ENCODE measurements at regions not wholly inside any gene's neighbourhood (a gene's known extent, or its start where the extent isn't known, plus 50 kb on each side); places are given as distances from the start of the nearest gene placed in this dataset.

DNA sequence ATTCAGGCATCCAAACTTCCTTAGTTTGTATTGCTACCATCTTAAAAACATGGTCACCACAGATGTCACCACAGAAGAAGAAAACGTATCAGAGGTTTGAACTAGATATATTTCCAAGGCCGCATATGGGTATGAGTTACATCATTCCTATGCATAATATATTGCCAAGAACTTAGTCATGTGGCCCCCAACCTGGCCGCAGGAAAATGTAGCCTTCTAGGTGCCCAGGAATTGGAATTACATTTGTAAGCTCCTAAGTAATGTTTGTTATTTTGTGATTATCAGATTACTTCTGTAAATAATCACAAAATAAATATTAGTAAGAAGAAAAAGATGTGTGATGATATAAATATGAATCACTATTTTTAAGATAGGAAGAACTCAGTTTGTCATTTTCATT, 351.4 kb downstream of the ISL1 start:
- no peak for DNase-seq
- Histone ChIP-seq H4K91ac (ENCODE audit: low read length) (no peak overlapping the region), H2AK5ac (ENCODE audit: low read length, severe bottlenecking) (no peak overlapping the region), H3K14ac (ENCODE audit: low read length in 2 of 2) (no peak overlapping the region), H3K9me3 (ENCODE audit: control insufficient read depth, low read length) (no peaks in the 10 kb centered on the region), H2BK5ac (ENCODE audit: low read depth, low read length, poor library complexity, severe bottlenecking) (no peak overlapping the region), H3K18ac (ENCODE audit: low read depth in 1 of 2, low read length in 2 of 2) (no peak overlapping the region), H3K27me3 (ENCODE audit: control insufficient read depth in 1 of 2, insufficient read depth in 1 of 2, low read length in 2 of 2) (no peaks in the 10 kb centered on the region), H3K36me3 (ENCODE audit: control insufficient read depth in 1 of 2, insufficient read depth in 2 of 2, low read depth in 1 of 2, low read length in 2 of 2) (no peaks in the 10 kb centered on the region), H2BK15ac (ENCODE audit: low read depth, poor library complexity, severe bottlenecking) (no peak overlapping the region), H2BK120ac (ENCODE audit: low read depth, low read length) (no peak overlapping the region), H3K79me1 (replicated peaks; ENCODE audit: low read length, poor library complexity, severe bottlenecking) (no peaks in the 10 kb centered on the region), H3K4ac (ENCODE audit: low read depth in 1 of 2, low read length in 2 of 2) (no peak overlapping the region), H3K23ac (ENCODE audit: low read length in 2 of 2) (no peak overlapping the region), H4K8ac (ENCODE audit: low read length) (no peak overlapping the region), H3K4me2 (ENCODE audit: low read length, poor library complexity, severe bottlenecking) (no peak overlapping the region), H3K9ac (ENCODE audit: low read length) (no peak overlapping the region), H2AFZ (ENCODE audit: low read depth, low read length) (no peak overlapping the region), H3K4me3 (ENCODE audit: insufficient read depth in 1 of 2, low read depth in 1 of 2, low read length in 2 of 2) (no peak overlapping the region), H2BK12ac (ENCODE audit: low read length in 2 of 2) (no peak overlapping the region), H3K27ac (ENCODE audit: low read length, poor library complexity, severe bottlenecking) (no peak overlapping the region), H3K4me1 (ENCODE audit: control insufficient read depth, insufficient read depth, low read depth, low read length) (no peaks in the 10 kb centered on the region)
- no CpG with 5 or more reads among the region's 3 CpGs for WGBS

DNA sequence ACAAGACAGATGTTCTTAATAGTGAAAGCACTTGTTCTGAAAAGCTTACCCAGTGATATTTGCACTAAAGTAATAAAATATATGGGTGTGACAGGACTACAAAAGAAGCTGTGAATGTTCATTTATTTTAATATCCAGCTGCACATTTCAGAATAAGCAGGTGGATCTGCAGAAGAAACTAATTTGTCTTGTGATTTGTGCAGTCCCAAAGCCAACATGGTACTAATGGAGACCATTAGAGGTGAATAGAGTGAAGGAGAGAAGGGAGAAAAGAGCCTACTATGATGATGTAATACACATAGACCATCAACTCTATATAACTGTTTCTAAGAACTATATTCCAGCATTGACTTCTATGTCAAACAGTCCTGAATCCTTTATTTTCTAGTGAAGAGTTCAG, 362.8 kb downstream of the ISL1 start:
- Histone ChIP-seq H3K18ac (ENCODE audit: low read depth in 1 of 2, low read length in 2 of 2) (no peak overlapping the region), H4K91ac (ENCODE audit: low read length) (no peak overlapping the region), H2BK12ac (ENCODE audit: low read length in 2 of 2) (no peak overlapping the region), H2BK5ac (ENCODE audit: low read depth, low read length, poor library complexity, severe bottlenecking) (no peak overlapping the region), H2AFZ (ENCODE audit: low read depth, low read length) (no peak overlapping the region), H3K4me3 (ENCODE audit: insufficient read depth in 1 of 2, low read depth in 1 of 2, low read length in 2 of 2) (no peak overlapping the region), H3K9ac (ENCODE audit: low read length) (no peak overlapping the region), H3K4ac (ENCODE audit: low read depth in 1 of 2, low read length in 2 of 2) (no peak overlapping the region), H3K36me3 (ENCODE audit: control insufficient read depth in 1 of 2, insufficient read depth in 2 of 2, low read depth in 1 of 2, low read length in 2 of 2) (no peaks in the 10 kb centered on the region), H3K23ac (ENCODE audit: low read length in 2 of 2) (no peak overlapping the region), H3K4me1 (ENCODE audit: control insufficient read depth, insufficient read depth, low read depth, low read length) (no peaks in the 10 kb centered on the region), H3K27me3 (ENCODE audit: control insufficient read depth in 1 of 2, insufficient read depth in 1 of 2, low read length in 2 of 2) (no peaks in the 10 kb centered on the region), H2AK5ac (ENCODE audit: low read length, severe bottlenecking) (no peak overlapping the region), H3K14ac (ENCODE audit: low read length in 2 of 2) (no peak overlapping the region), H3K27ac (ENCODE audit: low read length, poor library complexity, severe bottlenecking) (no peak overlapping the region), H3K4me2 (ENCODE audit: low read length, poor library complexity, severe bottlenecking) (no peak overlapping the region), H3K79me1 (replicated peaks; ENCODE audit: low read length, poor library complexity, severe bottlenecking) (no peaks in the 10 kb centered on the region), H3K9me3 (ENCODE audit: control insufficient read depth, low read length) (peaks cover 14% of the 10 kb centered on the region), H2BK15ac (ENCODE audit: low read depth, poor library complexity, severe bottlenecking) (no peak overlapping the region), H4K8ac (ENCODE audit: low read length) (no peak overlapping the region), H2BK120ac (ENCODE audit: low read depth, low read length) (no peak overlapping the region)
- DNase-seq = no peak

DNA sequence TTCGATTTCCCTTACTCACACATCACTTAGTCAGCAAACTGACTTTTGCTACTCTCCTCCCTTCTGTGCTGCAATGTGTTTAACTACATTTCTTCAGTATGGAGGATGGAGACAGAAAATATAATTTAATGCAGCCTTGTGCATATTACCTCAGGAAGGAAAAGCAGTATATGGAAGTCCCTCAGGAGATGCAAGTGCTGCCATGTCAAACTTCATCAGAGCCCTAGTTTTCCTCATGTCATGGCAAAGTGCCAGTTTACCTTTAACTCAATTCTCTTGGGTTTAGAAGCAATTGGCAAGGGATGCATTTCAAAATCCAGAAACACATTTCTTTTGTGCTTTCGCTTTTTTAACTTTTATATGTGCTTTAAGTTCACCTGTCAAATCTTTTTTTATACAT, 365.4 kb downstream of the ISL1 start:
- Histone ChIP-seq H3K4me3 (ENCODE audit: insufficient read depth in 1 of 2, low read depth in 1 of 2, low read length in 2 of 2) (no peak overlapping the region), H3K4ac (ENCODE audit: low read depth in 1 of 2, low read length in 2 of 2) (no peak overlapping the region)

More for the DNA sequence above, 365.4 kb downstream of the ISL1 start:
- Histone ChIP-seq H2BK12ac (ENCODE audit: low read length in 2 of 2) (no peak overlapping the region), H3K18ac (ENCODE audit: low read depth in 1 of 2, low read length in 2 of 2) (no peak overlapping the region), H3K36me3 (ENCODE audit: control insufficient read depth in 1 of 2, insufficient read depth in 2 of 2, low read depth in 1 of 2, low read length in 2 of 2) (no peaks in the 10 kb centered on the region), H4K8ac (ENCODE audit: low read length) (no peak overlapping the region), H2BK15ac (ENCODE audit: low read depth, poor library complexity, severe bottlenecking) (no peak overlapping the region), H2BK120ac (ENCODE audit: low read depth, low read length) (no peak overlapping the region), H3K27me3 (ENCODE audit: control insufficient read depth in 1 of 2, insufficient read depth in 1 of 2, low read length in 2 of 2) (no peaks in the 10 kb centered on the region), H2BK5ac (ENCODE audit: low read depth, low read length, poor library complexity, severe bottlenecking) (no peak overlapping the region), H4K91ac (ENCODE audit: low read length) (no peak overlapping the region), H3K9ac (ENCODE audit: low read length) (no peak overlapping the region), H2AK5ac (ENCODE audit: low read length, severe bottlenecking) (no peak overlapping the region), H3K23ac (ENCODE audit: low read length in 2 of 2) (no peak overlapping the region), H3K4me2 (ENCODE audit: low read length, poor library complexity, severe bottlenecking) (no peak overlapping the region), H3K9me3 (ENCODE audit: control insufficient read depth, low read length) (peaks cover 5% of the 10 kb centered on the region), H3K79me1 (replicated peaks; ENCODE audit: low read length, poor library complexity, severe bottlenecking) (no peaks in the 10 kb centered on the region), H3K14ac (ENCODE audit: low read length in 2 of 2) (no peak overlapping the region), H3K4me1 (ENCODE audit: control insufficient read depth, insufficient read depth, low read depth, low read length) (no peaks in the 10 kb centered on the region), H2AFZ (ENCODE audit: low read depth, low read length) (no peak overlapping the region), H3K27ac (ENCODE audit: low read length, poor library complexity, severe bottlenecking) (no peak overlapping the region)
- 67% methylated on average over 1 of the region's 2 CpGs for WGBS
- DNase-seq = no peak

Measured in mesenchymal stem cell (in vitro differentiated cells and primary cell).